ENCODE measurements at regions not wholly inside any gene's neighbourhood (a gene's known extent, or its start where the extent isn't known, plus 50 kb on each side); places are given as distances from the start of the nearest gene placed in this dataset.

DNA sequence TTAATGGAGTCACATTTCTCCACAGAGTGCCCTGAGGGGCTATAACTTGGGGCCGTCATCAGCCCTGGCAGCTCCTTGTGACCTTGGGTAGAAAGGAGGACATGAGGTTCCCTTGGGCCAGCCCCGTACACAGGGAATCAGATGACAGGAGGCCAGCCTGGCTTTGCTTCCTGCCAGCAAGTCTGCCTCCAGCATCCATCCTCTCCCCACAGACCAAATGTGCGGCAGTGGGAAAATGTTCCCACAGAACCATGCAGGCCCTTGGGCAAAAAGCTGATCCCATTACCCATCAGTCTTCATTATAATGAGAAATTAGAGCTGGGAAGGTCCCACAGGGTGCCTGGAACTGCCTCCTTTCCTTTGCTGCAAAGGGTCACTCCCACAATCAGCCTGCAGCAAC lies 908.3 kb downstream of the GRID1 start:
- no peaks in the 10 kb centered on the region for H3K36me3 ChIP-seq
- WGBS, 2 donors (ENCODE audit: low coverage in 1 of 2): 74% methylated on average over 3 of the region's 3 CpGs; no CpG with 5 or more reads in 1 of the 2 donors
- no peaks in the 10 kb centered on the region for H3K27me3 ChIP-seq
- no peaks in the 10 kb centered on the region for H3K4me1 ChIP-seq
- no peak overlapping the region for H3K4me3 ChIP-seq
- TF ChIP-seq POLR2AphosphoS5 (IDR thresholded peaks at IDR 0.05) (no peak), EP300 (IDR thresholded peaks at IDR 0.05; ENCODE audit: low read depth) (no peak), POLR2A (IDR thresholded peaks at IDR 0.05) (no peak)
- TF ChIP-seq, protein P1, sequence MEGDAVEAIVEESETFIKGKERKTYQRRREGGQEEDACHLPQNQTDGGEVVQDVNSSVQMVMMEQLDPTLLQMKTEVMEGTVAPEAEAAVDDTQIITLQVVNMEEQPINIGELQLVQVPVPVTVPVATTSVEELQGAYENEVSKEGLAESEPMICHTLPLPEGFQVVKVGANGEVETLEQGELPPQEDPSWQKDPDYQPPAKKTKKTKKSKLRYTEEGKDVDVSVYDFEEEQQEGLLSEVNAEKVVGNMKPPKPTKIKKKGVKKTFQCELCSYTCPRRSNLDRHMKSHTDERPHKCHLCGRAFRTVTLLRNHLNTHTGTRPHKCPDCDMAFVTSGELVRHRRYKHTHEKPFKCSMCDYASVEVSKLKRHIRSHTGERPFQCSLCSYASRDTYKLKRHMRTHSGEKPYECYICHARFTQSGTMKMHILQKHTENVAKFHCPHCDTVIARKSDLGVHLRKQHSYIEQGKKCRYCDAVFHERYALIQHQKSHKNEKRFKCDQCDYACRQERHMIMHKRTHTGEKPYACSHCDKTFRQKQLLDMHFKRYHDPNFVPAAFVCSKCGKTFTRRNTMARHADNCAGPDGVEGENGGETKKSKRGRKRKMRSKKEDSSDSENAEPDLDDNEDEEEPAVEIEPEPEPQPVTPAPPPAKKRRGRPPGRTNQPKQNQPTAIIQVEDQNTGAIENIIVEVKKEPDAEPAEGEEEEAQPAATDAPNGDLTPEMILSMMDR (IDR thresholded peaks at IDR 0.05): no peak
- no peak for DNase-seq
- in situ Hi-C loops (cut with MboI; ENCODE audit: low pct_ligation_motif_present in 1 of 4, low pct_unique_long_range_greater_than_20kb in 1 of 4, low sequenced_read_pairs in 3 of 4): no loop called here
- intact Hi-C loops (cut with DNase I; ENCODE audit: low total_unique reads): no loop called here
- no peak overlapping the region for H3K27ac ChIP-seq
- H3K9me3 ChIP-seq: no peaks in the 10 kb centered on the region

DNA sequence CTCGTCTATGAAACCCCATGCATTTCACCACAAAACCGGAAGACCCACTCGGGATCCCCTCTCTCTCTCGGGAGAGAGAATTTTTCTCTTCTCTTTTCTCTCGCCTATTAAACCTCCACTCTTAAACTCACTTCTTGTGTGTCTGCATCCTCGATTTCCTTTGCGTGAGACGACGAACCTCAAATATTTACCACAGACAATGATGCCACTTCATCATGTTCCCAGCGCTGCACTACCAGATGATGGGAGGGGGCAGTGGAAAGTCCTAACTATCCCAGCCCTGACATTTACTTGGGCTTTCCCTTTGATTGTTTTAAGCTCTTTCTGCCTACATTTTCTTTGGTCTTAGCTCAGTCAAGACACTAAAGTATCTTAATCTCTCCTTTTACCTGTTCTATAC lies 906.7 kb downstream of the GRID1 start:
- no peak for TF ChIP-seq EP300 (IDR thresholded peaks at IDR 0.05; ENCODE audit: low read depth)
- TF ChIP-seq, protein P1 (IDR thresholded peaks at IDR 0.05): no peak
- no peak for TF ChIP-seq POLR2A (IDR thresholded peaks at IDR 0.05)
- TF ChIP-seq POLR2AphosphoS5 (IDR thresholded peaks at IDR 0.05): no peak
- in situ Hi-C loops (cut with MboI; ENCODE audit: low pct_ligation_motif_present in 1 of 4, low pct_unique_long_range_greater_than_20kb in 1 of 4, low sequenced_read_pairs in 3 of 4): no loop called here
- no peak for DNase-seq
- Histone ChIP-seq H3K9me3 (no peaks in the 10 kb centered on the region), H3K27me3 (no peaks in the 10 kb centered on the region), H3K27ac (no peak overlapping the region), H3K4me3 (no peak overlapping the region), H3K4me1 (no peaks in the 10 kb centered on the region), H3K36me3 (no peaks in the 10 kb centered on the region)
- intact Hi-C loops (cut with DNase I; ENCODE audit: low total_unique reads): no loop called here
- WGBS, 2 donors (ENCODE audit: low coverage in 1 of 2): 85 to 86% methylated on average over 10 of the region's 10 CpGs

- Histone ChIP-seq H3K27me3 (no peaks in the 10 kb centered on the region), H3K9me3 (no peaks in the 10 kb centered on the region), H3K4me1 (no peaks in the 10 kb centered on the region), H3K4me3 (no peak overlapping the region), H3K27ac (no peak overlapping the region), H3K36me3 (no peaks in the 10 kb centered on the region)
- DNase-seq: no peak
- in situ Hi-C loops (cut with MboI; ENCODE audit: low pct_ligation_motif_present in 1 of 4, low pct_unique_long_range_greater_than_20kb in 1 of 4, low sequenced_read_pairs in 3 of 4) (no loop called here), intact Hi-C loops (cut with DNase I; ENCODE audit: low total_unique reads) (no loop called here)
- 69 to 72% methylated on average over 2 of the region's 2 CpGs for WGBS, 2 donors (ENCODE audit: low coverage in 1 of 2)
- TF ChIP-seq, protein P1 (IDR thresholded peaks at IDR 0.05): no peak
- TF ChIP-seq POLR2AphosphoS5 (IDR thresholded peaks at IDR 0.05) (no peak), EP300 (IDR thresholded peaks at IDR 0.05; ENCODE audit: low read depth) (no peak), POLR2A (IDR thresholded peaks at IDR 0.05) (no peak)
Measured at GRCh38 chr10:85464336-85464735, 902.3 kb downstream of the GRID1 start.

GRCh38 chr10:85477979-85478378 lies 888.6 kb downstream of the GRID1 start:
- 95% methylated on average over 1 of the region's 1 CpG; no CpG with 5 or more reads in 1 of the 2 donors for WGBS, 2 donors (ENCODE audit: low coverage in 1 of 2)

More at GRCh38 chr10:85477979-85478378, 888.6 kb downstream of the GRID1 start:
- Histone ChIP-seq H3K27me3 (no peaks in the 10 kb centered on the region), H3K36me3 (no peaks in the 10 kb centered on the region), H3K27ac (no peak overlapping the region), H3K4me1 (no peaks in the 10 kb centered on the region), H3K9me3 (no peaks in the 10 kb centered on the region), H3K4me3 (no peak overlapping the region)
- no peak for DNase-seq
- intact Hi-C loops (cut with DNase I; ENCODE audit: low total_unique reads): no loop called here
- in situ Hi-C loops (cut with MboI; ENCODE audit: low pct_ligation_motif_present in 1 of 4, low pct_unique_long_range_greater_than_20kb in 1 of 4, low sequenced_read_pairs in 3 of 4): no loop called here
- TF ChIP-seq POLR2A (IDR thresholded peaks at IDR 0.05) (no peak), EP300 (IDR thresholded peaks at IDR 0.05; ENCODE audit: low read depth) (no peak), POLR2AphosphoS5 (IDR thresholded peaks at IDR 0.05) (no peak)
- TF ChIP-seq, protein P1 (IDR thresholded peaks at IDR 0.05): no peak

Data from transverse colon (tissue), 4 donors.